IPS DF 6.9 (cell line): ENCODE measurements at regions not wholly inside any gene's neighbourhood (a gene's known extent, or its start where the extent isn't known, plus 50 kb on each side); places are given as distances from the start of the nearest gene placed in this dataset.

Experiments
- DNase-seq: peaks from one replicate; pipeline ENCODE4 v3.0.0-alpha.2; 2013; ENCODE audit warnings: low read depth, low spot score
- H3K27ac ChIP-seq: one replicate; pipeline ENCODE4 v1.5.1; 2013; ENCODE audit warnings: low read length, control low read depth
- H3K27me3 ChIP-seq: 2 replicates; pipeline ENCODE4 v1.6.1; 2013; ENCODE audit warnings: mild to moderate bottlenecking, low read length; ENCODE audit not compliant: control insufficient read depth, insufficient read depth
- H3K36me3 ChIP-seq: 2 replicates; pipeline ENCODE4 v1.6.1; 2013; ENCODE audit warnings: low read length; ENCODE audit not compliant: control insufficient read depth, insufficient read depth
- H3K4me1 ChIP-seq: 2 replicates; pipeline ENCODE4 v1.6.1; 2013; ENCODE audit warnings: low read length; ENCODE audit not compliant: control insufficient read depth, insufficient read depth
- H3K4me3 ChIP-seq: 2 replicates; pipeline ENCODE4 v1.5.1; 2013; ENCODE audit warnings: mild to moderate bottlenecking, low read length
- H3K9me3 ChIP-seq: 2 replicates; pipeline ENCODE4 v1.6.1; 2013; ENCODE audit warnings: low read length, inconsistent platforms; ENCODE audit not compliant: control insufficient read depth, insufficient read depth
- WGBS: extraction: QIAGEN DNeasy Blood & Tissue Kit; methylation state at CpG from one replicate; pipeline ENCODE4 v1.1.7; 2013; ENCODE audit warnings: mixed read lengths, missing lambda C conversion rate; ENCODE audit not compliant: insufficient read length, insufficient coverage; 5-methylcytosine and 5-hydroxymethylcytosine counted together

- no peak overlapping the region for H3K4me3 ChIP-seq
- WGBS = no CpG with 5 or more reads among the region's 2 CpGs
- H3K4me1 ChIP-seq = peaks cover 2% of the 10 kb centered on the region; the same call in 1 of the 2 replicates
- H3K27me3 ChIP-seq = no peaks in the 10 kb centered on the region
- H3K27ac ChIP-seq = no peak overlapping the region
- H3K36me3 ChIP-seq = no peaks in the 10 kb centered on the region
- no peak for DNase-seq
- H3K9me3 ChIP-seq = no peaks in the 10 kb centered on the region
Observed at GRCh38 chr1:232292239-232292638, 337.7 kb downstream of the SIPA1L2 start.

GRCh38 chr1:232291681-232292080 is 338.3 kb downstream of the SIPA1L2 start:
- DNase-seq = no peak
- no CpG with 5 or more reads among the region's 1 CpG for WGBS
- Histone ChIP-seq H3K4me3 (no peak overlapping the region), H3K27ac (no peak overlapping the region), H3K4me1 (peaks cover 2% of the 10 kb centered on the region; the same call in 1 of the 2 replicates), H3K9me3 (no peaks in the 10 kb centered on the region), H3K36me3 (no peaks in the 10 kb centered on the region), H3K27me3 (no peaks in the 10 kb centered on the region)

GRCh38 chr1:232291261-232291660 is 338.7 kb downstream of the SIPA1L2 start:
- Histone ChIP-seq H3K27me3 (no peaks in the 10 kb centered on the region), H3K4me3 (no peak overlapping the region), H3K9me3 (no peaks in the 10 kb centered on the region), H3K27ac (no peak overlapping the region), H3K36me3 (no peaks in the 10 kb centered on the region), H3K4me1 (peaks cover 2% of the 10 kb centered on the region; the same call in 1 of the 2 replicates)
- WGBS = no CpG with 5 or more reads among the region's 4 CpGs
- DNase-seq = no peak

GRCh38 chr1:232290570-232290969 is 339.4 kb downstream of the SIPA1L2 start:
- Histone ChIP-seq H3K36me3 (no peaks in the 10 kb centered on the region), H3K27ac (no peak overlapping the region), H3K27me3 (no peaks in the 10 kb centered on the region), H3K9me3 (no peaks in the 10 kb centered on the region), H3K4me1 (peaks cover 2% of the 10 kb centered on the region; the same call in 1 of the 2 replicates), H3K4me3 (no peak overlapping the region)
- no peak for DNase-seq

- no peak overlapping the region for H3K27ac ChIP-seq
- H3K36me3 ChIP-seq = no peaks in the 10 kb centered on the region
- H3K9me3 ChIP-seq = no peaks in the 10 kb centered on the region
- DNase-seq = no peak
- WGBS = no CpG with 5 or more reads among the region's 8 CpGs
- H3K4me3 ChIP-seq = no peak overlapping the region
- peaks cover 2% of the 10 kb centered on the region; the same call in 1 of the 2 replicates for H3K4me1 ChIP-seq
- H3K27me3 ChIP-seq = no peaks in the 10 kb centered on the region
Observed at GRCh38 chr1:232287676-232288569, 342.0 kb downstream of the SIPA1L2 start.

GRCh38 chr1:232285138-232285537 is 344.8 kb downstream of the SIPA1L2 start:
- H3K9me3 ChIP-seq = no peaks in the 10 kb centered on the region
- no CpG with 5 or more reads among the region's 6 CpGs for WGBS
- H3K36me3 ChIP-seq = no peaks in the 10 kb centered on the region
- H3K27ac ChIP-seq = no peak overlapping the region
- no peak overlapping the region for H3K4me3 ChIP-seq
- no peaks in the 10 kb centered on the region for H3K27me3 ChIP-seq
- DNase-seq = no peak
- H3K4me1 ChIP-seq = no peaks in the 10 kb centered on the region

GRCh38 chr1:232283864-232284263 is 346.1 kb downstream of the SIPA1L2 start:
- H3K36me3 ChIP-seq = no peaks in the 10 kb centered on the region
- H3K4me3 ChIP-seq = no peak overlapping the region
- no peaks in the 10 kb centered on the region for H3K27me3 ChIP-seq
- DNase-seq = no peak
- no peak overlapping the region for H3K27ac ChIP-seq
- no peaks in the 10 kb centered on the region for H3K9me3 ChIP-seq
- peaks cover 6% of the 10 kb centered on the region for H3K4me1 ChIP-seq
- no CpG with 5 or more reads among the region's 4 CpGs for WGBS

GRCh38 chr1:232282498-232282897 is 347.4 kb downstream of the SIPA1L2 start:
- DNase-seq = no peak
- no CpG with 5 or more reads among the region's 1 CpG for WGBS
- H3K9me3 ChIP-seq = no peaks in the 10 kb centered on the region
- no peak overlapping the region for H3K27ac ChIP-seq
- peaks cover 8% of the 10 kb centered on the region for H3K4me1 ChIP-seq
- H3K27me3 ChIP-seq = no peaks in the 10 kb centered on the region
- no peaks in the 10 kb centered on the region for H3K36me3 ChIP-seq
- no peak overlapping the region for H3K4me3 ChIP-seq

- no peaks in the 10 kb centered on the region for H3K36me3 ChIP-seq
- peaks cover 8% of the 10 kb centered on the region for H3K4me1 ChIP-seq
- peak; percentile 45 for DNase-seq
- no CpG with 5 or more reads among the region's 4 CpGs for whole genome bisulfite sequencing
- H3K27me3 ChIP-seq = no peaks in the 10 kb centered on the region
- no peak overlapping the region for H3K27ac ChIP-seq
- H3K9me3 ChIP-seq = no peaks in the 10 kb centered on the region
- no peak overlapping the region for H3K4me3 ChIP-seq
Observed at GRCh38 chr1:232280910-232281309, 349.0 kb downstream of the SIPA1L2 start.

- H3K9me3 ChIP-seq = no peaks in the 10 kb centered on the region
- DNase-seq = no peak
- H3K4me3 ChIP-seq = no peak overlapping the region
- H3K36me3 ChIP-seq = no peaks in the 10 kb centered on the region
- WGBS = no CpG with 5 or more reads among the region's 3 CpGs
- H3K27ac ChIP-seq = no peak overlapping the region
- peaks cover 8% of the 10 kb centered on the region for H3K4me1 ChIP-seq
- H3K27me3 ChIP-seq = no peaks in the 10 kb centered on the region
Observed at GRCh38 chr1:232279909-232280400, 350.0 kb downstream of the SIPA1L2 start.

GRCh38 chr1:232278925-232279324 is 351.0 kb downstream of the SIPA1L2 start:
- H3K27ac ChIP-seq = no peak overlapping the region
- no peaks in the 10 kb centered on the region for H3K9me3 ChIP-seq
- WGBS = no CpG with 5 or more reads among the region's 1 CpG
- H3K27me3 ChIP-seq = no peaks in the 10 kb centered on the region
- DNase-seq = no peak
- no peak overlapping the region for H3K4me3 ChIP-seq
- peaks cover 8% of the 10 kb centered on the region for H3K4me1 ChIP-seq
- H3K36me3 ChIP-seq = no peaks in the 10 kb centered on the region
